Hepatocyte (in vitro differentiated cells): ENCODE measurements at regions not wholly inside any gene's neighbourhood (a gene's known extent, or its start where the extent isn't known, plus 50 kb on each side); places are given as distances from the start of the nearest gene placed in this dataset.

ENCODE experiments used
- CTCF ChIP-seq: fragments of 200-600 bp; sonication (generic); IDR thresholded peaks from 2 replicates; pipeline ENCODE4 v1.5.1; 2016; ENCODE audit warnings: antibody characterized with exemption, mild to moderate bottlenecking; ENCODE audit not compliant: poor library complexity
- EZH2 ChIP-seq: fragments of 200-600 bp; sonication (generic); IDR thresholded peaks from 2 replicates; pipeline ENCODE4 v1.6.1; 2016; ENCODE audit warnings: antibody characterized with exemption, mild to moderate bottlenecking, borderline replicate concordance
- EZH2phosphoT487 ChIP-seq: fragments of 200-600 bp; sonication (generic); IDR thresholded peaks from one replicate; pipeline ENCODE4 v1.6.1; 2018; ENCODE audit warnings: antibody characterized with exemption, mild to moderate bottlenecking, low read depth, moderate library complexity; ENCODE audit not compliant: unreplicated experiment, severe bottlenecking

DNA sequence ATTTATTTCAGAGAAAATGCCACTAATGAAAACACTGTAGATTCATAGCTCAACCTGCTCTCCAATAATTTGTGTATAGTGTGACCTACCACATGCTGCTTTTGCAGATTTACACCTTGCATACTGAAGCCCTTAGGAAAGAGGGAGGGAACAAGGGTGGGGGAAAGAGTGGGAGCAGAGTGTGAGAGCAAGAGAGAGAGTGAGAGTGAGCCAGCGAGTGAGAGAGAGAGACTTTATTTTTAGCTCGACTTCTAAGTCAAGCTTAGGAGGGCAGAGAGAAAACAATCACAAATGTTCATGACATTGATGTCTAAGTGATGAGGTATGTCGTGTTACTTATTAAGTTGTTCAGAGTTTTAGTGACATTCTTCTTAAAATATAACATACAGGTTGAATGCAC is 112.5 kb upstream of the HAND2 start:
- no peak for TF ChIP-seq CTCF
- TF ChIP-seq EZH2phosphoT487, result no peak
- no peak for TF ChIP-seq EZH2
